ENCODE measurements at regions not wholly inside any gene's neighbourhood (a gene's known extent, or its start where the extent isn't known, plus 50 kb on each side); places are given as distances from the start of the nearest gene placed in this dataset.

GRCh38 chr17:13209081-13209480, 191.3 kb upstream of the ELAC2 start:
- ATAC-seq (ENCODE audit: low FRiP score), result no peak
- no peak for DNase-seq (ENCODE audit: low spot score)
- no peak for TF ChIP-seq CTCF (IDR thresholded peaks at IDR 0.05)

GRCh38 chr17:13204607-13205237, 186.9 kb upstream of the ELAC2 start:
- DNase-seq (ENCODE audit: low spot score), result no peak
- no peak for TF ChIP-seq CTCF (IDR thresholded peaks at IDR 0.05)

GRCh38 chr17:13202835-13203234, 185.0 kb upstream of the ELAC2 start:
- DNase-seq (ENCODE audit: low spot score), result no peak
- no peak for TF ChIP-seq CTCF (IDR thresholded peaks at IDR 0.05)
- no peak for ATAC-seq (ENCODE audit: low FRiP score)

More at GRCh38 chr17:13204607-13205237, 186.9 kb upstream of the ELAC2 start:
- ATAC-seq (ENCODE audit: low FRiP score), result no peak

- TF ChIP-seq CTCF (IDR thresholded peaks at IDR 0.05), result no peak
- ATAC-seq (ENCODE audit: low FRiP score), result no peak
- no peak for DNase-seq (ENCODE audit: low spot score)
Observed at GRCh38 chr17:13200671-13201070, 182.8 kb upstream of the ELAC2 start.

GRCh38 chr17:13199425-13199824, 181.6 kb upstream of the ELAC2 start:
- DNase-seq (ENCODE audit: low spot score) (no peak), ATAC-seq (ENCODE audit: low FRiP score) (no peak)
- no peak for TF ChIP-seq CTCF (IDR thresholded peaks at IDR 0.05)

GRCh38 chr17:13197586-13197985, 179.8 kb upstream of the ELAC2 start:
- ATAC-seq (ENCODE audit: low FRiP score), result no peak
- TF ChIP-seq CTCF (IDR thresholded peaks at IDR 0.05), result no peak
- DNase-seq (ENCODE audit: low spot score), result no peak

GRCh38 chr17:13194887-13195286, 177.1 kb upstream of the ELAC2 start:
- no peak for ATAC-seq (ENCODE audit: low FRiP score)
- no peak for DNase-seq (ENCODE audit: low spot score)
- no peak for TF ChIP-seq CTCF (IDR thresholded peaks at IDR 0.05)

All from omental fat pad (tissue), 3 donors.